ENCODE measurements at regions not wholly inside any gene's neighbourhood (a gene's known extent, or its start where the extent isn't known, plus 50 kb on each side); places are given as distances from the start of the nearest gene placed in this dataset.

DNA sequence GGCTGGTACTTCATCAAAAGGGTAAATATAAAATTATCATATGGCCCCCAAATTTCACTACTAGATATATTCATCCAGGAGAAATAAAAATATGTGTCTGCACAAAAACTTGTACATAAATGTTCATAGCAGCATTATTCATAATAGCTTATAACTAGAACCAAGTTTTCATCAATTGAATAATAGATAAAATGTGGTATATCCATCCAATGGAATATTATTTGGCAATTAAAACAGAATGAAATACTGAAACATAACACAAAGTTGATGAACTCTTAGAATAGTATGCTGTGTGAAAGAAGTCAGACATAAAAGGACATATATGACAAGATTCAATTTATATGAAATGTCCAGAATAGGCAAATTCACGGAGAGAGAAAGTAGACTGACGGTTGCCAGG lies 389.3 kb upstream of the ADAMTS9 start:
- TF ChIP-seq POLR2A (IDR thresholded peaks at IDR 0.05) (no peak), POLR2AphosphoS5 (IDR thresholded peaks at IDR 0.05) (no peak)
- TF ChIP-seq, protein P1, sequence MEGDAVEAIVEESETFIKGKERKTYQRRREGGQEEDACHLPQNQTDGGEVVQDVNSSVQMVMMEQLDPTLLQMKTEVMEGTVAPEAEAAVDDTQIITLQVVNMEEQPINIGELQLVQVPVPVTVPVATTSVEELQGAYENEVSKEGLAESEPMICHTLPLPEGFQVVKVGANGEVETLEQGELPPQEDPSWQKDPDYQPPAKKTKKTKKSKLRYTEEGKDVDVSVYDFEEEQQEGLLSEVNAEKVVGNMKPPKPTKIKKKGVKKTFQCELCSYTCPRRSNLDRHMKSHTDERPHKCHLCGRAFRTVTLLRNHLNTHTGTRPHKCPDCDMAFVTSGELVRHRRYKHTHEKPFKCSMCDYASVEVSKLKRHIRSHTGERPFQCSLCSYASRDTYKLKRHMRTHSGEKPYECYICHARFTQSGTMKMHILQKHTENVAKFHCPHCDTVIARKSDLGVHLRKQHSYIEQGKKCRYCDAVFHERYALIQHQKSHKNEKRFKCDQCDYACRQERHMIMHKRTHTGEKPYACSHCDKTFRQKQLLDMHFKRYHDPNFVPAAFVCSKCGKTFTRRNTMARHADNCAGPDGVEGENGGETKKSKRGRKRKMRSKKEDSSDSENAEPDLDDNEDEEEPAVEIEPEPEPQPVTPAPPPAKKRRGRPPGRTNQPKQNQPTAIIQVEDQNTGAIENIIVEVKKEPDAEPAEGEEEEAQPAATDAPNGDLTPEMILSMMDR (IDR thresholded peaks at IDR 0.05): no peak
